ENCODE measurements at regions not wholly inside any gene's neighbourhood (a gene's known extent, or its start where the extent isn't known, plus 50 kb on each side); places are given as distances from the start of the nearest gene placed in this dataset.

- no peak for TF ChIP-seq POLR2A (IDR thresholded peaks at IDR 0.05)
- no peak for TF ChIP-seq CTCF (IDR thresholded peaks at IDR 0.05)
These were observed 58.0 kb downstream of the PITPNM2 start for GRCh38 chr12:123092866-123093265.

All from tibial nerve (tissue), 3 donors.